ENCODE measurements at regions not wholly inside any gene's neighbourhood (a gene's known extent, or its start where the extent isn't known, plus 50 kb on each side); places are given as distances from the start of the nearest gene placed in this dataset.

DNA sequence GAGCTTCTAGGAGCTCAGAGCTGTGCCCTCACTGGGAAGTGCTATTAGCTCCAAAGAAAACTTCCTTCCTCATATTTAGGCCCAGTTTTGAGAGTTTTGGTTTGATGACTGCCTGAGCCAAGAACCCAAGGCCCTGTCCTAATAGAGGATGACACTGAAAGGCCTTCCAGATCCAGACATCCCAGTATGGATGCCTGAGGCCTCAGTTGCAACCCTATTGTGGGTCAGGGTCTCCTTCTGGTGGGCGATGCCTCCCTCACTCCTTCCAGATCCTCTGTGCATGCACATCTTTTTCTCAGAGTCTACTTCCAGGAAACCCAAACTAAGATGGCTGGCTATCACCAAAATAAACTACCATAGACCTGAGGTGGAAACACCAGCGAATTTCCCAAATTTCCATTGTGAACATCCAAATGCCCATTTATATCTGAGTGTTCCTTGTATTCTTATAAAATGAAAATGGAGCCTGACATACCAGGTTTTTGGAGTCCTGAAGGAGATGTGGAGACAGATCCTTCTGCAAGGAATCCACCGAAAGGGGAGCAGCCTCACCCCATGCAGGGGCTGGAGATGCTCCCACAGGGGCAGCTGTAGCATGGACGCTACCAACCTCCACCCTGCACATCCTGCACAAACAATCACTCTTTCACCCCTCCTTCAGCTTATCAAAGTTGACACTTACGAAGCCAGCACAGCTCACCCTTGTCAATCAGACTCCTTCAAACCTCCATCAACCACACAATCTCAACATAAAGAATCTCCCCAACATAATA, 61.1 kb downstream of the GGTLC2 start:
- TF ChIP-seq POLR2A (IDR thresholded peaks at IDR 0.05; ENCODE audit: low read length) (no peak), GATA1 (IDR thresholded peaks at IDR 0.05; ENCODE audit: low read depth, low read length) (no peak)
